Right atrium auricular region (tissue), 2 donors: ENCODE measurements at regions not wholly inside any gene's neighbourhood (a gene's known extent, or its start where the extent isn't known, plus 50 kb on each side); places are given as distances from the start of the nearest gene placed in this dataset.

ENCODE experiments used
- DNase-seq: peaks from one replicate; pipeline ENCODE4 v3.0.0-alpha.2; 2019; ENCODE audit warnings: low spot score
- H3K27ac ChIP-seq, 2 donors: fragments of 200-600 bp; sonication (generic); 1 replicate in 1 of 2; 2 replicates in 1 of 2; pipeline ENCODE4 v1.5.1; 2016 to 2019
- H3K27me3 ChIP-seq, 2 donors: fragments of 200-600 bp; sonication (generic); one replicate each; pipeline versions ENCODE4 v1.5.1 to v1.6.0; 2017 to 2019
- H3K36me3 ChIP-seq: fragments of 200-600 bp; sonication (generic); one replicate; pipeline ENCODE4 v1.5.1; 2016
- H3K4me1 ChIP-seq, 2 donors: fragments of 200-600 bp; sonication (generic); one replicate each; pipeline versions ENCODE4 v1.5.1 to v1.6.0; 2017 to 2019
- H3K4me3 ChIP-seq, 2 donors: fragments of 200-600 bp; sonication (generic); 1 replicate in 1 of 2; 2 replicates in 1 of 2; pipeline ENCODE4 v1.5.1; 2017 to 2019; ENCODE audit warnings: mild to moderate bottlenecking in 1 of 2, moderate library complexity in 1 of 2
- H3K9me3 ChIP-seq, 2 donors: fragments of 200-600 bp; sonication (generic); one replicate each; pipeline ENCODE4 v1.5.1; 2019
- TF ChIP-seq, protein P1 (sequence below), 2 donors: fragments of 200-600 bp; sonication (generic); IDR thresholded peaks; one replicate each; pipeline ENCODE4 v1.5.1; 2019; ENCODE audit warnings: antibody characterized with exemption in 2 of 2

DNA sequence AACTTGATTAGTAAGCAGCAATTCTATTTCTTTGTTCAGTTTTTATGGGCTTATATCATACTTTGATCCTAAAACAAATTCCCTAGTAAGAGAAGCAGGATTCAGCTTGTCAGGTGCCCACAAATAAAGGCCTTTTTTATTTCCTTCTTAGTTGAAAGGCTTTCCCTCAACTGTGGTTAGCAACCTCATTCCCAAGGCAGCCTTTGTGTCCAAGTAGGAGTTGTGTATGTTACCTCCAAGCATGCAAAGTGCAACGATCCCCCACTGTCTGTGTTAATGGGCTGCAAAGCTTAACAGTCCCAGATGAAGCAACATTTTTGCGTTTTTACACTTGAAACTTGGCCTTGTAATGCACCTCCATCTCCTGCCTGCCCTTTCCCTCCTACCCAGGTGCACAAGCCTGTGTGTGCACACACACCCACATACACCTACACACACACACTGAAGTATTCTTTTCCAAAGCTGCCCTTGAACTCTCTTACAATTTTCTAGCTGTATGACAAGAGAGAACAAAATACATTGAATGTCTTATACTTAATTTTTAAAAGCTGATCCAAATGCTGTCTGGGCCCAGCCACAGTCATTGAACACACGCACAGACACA is 278.2 kb downstream of the SNX13 start:
- H3K4me3 ChIP-seq, result no peak overlapping the region
- no peak for DNase-seq
- no peaks in the 10 kb centered on the region for H3K27me3 ChIP-seq
- H3K4me1 ChIP-seq, result no peaks in the 10 kb centered on the region
- H3K27ac ChIP-seq, result no peak overlapping the region
- no peaks in the 10 kb centered on the region for H3K36me3 ChIP-seq
- TF ChIP-seq, protein P1, sequence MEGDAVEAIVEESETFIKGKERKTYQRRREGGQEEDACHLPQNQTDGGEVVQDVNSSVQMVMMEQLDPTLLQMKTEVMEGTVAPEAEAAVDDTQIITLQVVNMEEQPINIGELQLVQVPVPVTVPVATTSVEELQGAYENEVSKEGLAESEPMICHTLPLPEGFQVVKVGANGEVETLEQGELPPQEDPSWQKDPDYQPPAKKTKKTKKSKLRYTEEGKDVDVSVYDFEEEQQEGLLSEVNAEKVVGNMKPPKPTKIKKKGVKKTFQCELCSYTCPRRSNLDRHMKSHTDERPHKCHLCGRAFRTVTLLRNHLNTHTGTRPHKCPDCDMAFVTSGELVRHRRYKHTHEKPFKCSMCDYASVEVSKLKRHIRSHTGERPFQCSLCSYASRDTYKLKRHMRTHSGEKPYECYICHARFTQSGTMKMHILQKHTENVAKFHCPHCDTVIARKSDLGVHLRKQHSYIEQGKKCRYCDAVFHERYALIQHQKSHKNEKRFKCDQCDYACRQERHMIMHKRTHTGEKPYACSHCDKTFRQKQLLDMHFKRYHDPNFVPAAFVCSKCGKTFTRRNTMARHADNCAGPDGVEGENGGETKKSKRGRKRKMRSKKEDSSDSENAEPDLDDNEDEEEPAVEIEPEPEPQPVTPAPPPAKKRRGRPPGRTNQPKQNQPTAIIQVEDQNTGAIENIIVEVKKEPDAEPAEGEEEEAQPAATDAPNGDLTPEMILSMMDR (IDR thresholded peaks at IDR 0.05), result no peak
- H3K9me3 ChIP-seq, result no peaks in the 10 kb centered on the region

GRCh38 chr7:17663061-17663675 is 277.1 kb downstream of the SNX13 start:
- H3K27ac ChIP-seq, result no peak overlapping the region
- no peak overlapping the region for H3K4me3 ChIP-seq
- H3K27me3 ChIP-seq, result no peaks in the 10 kb centered on the region
- no peak for DNase-seq
- TF ChIP-seq, protein P1 (IDR thresholded peaks at IDR 0.05), result no peak
- H3K36me3 ChIP-seq, result no peaks in the 10 kb centered on the region
- H3K4me1 ChIP-seq, result no peaks in the 10 kb centered on the region
- no peaks in the 10 kb centered on the region for H3K9me3 ChIP-seq

DNA sequence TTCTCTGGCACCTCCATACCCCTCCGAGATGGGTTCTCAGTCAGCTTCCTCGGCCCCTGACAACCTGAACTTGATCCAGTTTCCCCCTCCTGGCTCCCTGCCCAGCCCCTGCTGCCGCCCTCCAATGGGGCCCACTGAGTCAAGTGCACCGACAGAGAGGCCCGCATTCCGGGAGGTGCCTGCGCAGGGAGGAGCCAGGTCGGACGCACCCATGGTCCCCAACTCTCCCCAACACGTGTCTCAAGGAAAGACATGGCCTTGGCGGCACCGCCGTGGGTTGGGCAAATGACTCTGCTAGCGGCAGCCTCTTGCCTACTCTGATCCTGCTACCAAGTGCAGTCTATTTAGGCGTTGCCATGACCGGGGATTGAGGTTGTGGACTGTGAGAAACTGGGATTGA is 275.3 kb downstream of the SNX13 start:
- Histone ChIP-seq H3K9me3 (no peaks in the 10 kb centered on the region), H3K27ac (no peak overlapping the region), H3K4me3 (no peak overlapping the region), H3K36me3 (no peaks in the 10 kb centered on the region), H3K27me3 (no peaks in the 10 kb centered on the region), H3K4me1 (no peaks in the 10 kb centered on the region)
- TF ChIP-seq, protein P1 (IDR thresholded peaks at IDR 0.05), result no peak
- no peak for DNase-seq

DNA sequence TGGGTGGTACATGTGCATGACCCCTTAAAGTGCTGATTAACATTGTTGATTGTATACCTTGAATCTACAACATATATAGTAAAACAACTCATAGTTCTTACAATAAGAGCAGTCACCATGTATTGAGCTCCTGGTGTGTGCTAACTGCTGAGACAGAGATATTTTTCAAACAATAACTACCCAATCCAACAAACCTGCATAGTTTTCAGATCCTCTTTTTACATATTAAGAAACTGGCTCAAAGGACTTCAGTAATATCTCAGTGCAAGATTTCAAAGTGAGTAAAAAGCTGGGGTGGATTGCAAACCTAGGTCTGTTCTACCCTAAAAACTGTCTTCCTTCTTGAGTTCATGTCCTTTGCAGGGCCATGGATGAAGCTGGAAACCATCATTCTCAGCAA is 272.2 kb downstream of the SNX13 start:
- TF ChIP-seq, protein P1 (IDR thresholded peaks at IDR 0.05), result no peak
- H3K4me3 ChIP-seq, result no peak overlapping the region
- H3K9me3 ChIP-seq, result no peaks in the 10 kb centered on the region
- no peak overlapping the region for H3K27ac ChIP-seq
- H3K27me3 ChIP-seq, result no peaks in the 10 kb centered on the region
- H3K4me1 ChIP-seq, result no peaks in the 10 kb centered on the region
- H3K36me3 ChIP-seq, result no peaks in the 10 kb centered on the region
- no peak for DNase-seq

DNA sequence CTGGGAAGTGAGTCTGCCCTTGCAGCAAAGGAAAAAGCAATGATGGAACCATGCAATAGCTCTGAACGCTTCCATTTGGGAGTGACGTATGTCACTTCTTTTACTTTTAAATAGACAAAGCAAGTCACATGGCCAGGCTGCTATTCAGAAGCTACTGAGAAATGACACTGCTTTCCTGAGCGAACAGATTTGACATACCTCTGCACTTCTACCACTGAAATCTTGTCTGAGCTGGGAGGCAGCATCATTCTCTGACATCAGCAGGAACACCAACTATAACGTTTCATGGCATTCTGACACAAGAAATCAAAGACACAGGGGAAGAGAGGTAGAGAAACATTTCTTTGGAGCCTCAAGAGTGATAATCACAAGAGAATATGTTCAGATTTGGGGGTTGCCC is 271.1 kb downstream of the SNX13 start:
- TF ChIP-seq, protein P1 (IDR thresholded peaks at IDR 0.05), result no peak

DNA sequence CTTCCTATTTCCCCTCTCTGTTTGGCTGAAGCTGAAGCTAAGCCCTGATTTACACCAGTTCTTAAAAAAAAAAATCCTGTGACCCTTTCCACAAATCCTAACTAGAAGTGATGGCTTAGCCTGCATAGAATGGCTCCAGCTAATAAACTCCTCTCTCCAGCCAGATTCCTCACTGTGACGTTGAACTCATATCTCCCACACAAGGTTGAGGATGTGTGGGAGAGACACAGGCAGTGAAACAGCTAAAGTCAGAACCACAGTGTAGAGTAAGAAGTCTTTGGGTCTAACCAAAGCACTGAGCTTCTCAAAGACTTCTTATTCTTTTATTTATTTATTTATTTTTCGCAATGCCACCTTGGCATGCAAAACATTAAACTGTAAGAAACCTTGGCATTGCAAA is 268.3 kb downstream of the SNX13 start:
- TF ChIP-seq, protein P1 (IDR thresholded peaks at IDR 0.05), result no peak
- H3K36me3 ChIP-seq, result no peaks in the 10 kb centered on the region
- H3K4me1 ChIP-seq, result no peaks in the 10 kb centered on the region
- no peak overlapping the region for H3K27ac ChIP-seq
- no peak for DNase-seq
- no peak overlapping the region for H3K4me3 ChIP-seq
- no peaks in the 10 kb centered on the region for H3K27me3 ChIP-seq
- no peaks in the 10 kb centered on the region for H3K9me3 ChIP-seq

More for the DNA sequence above, 271.1 kb downstream of the SNX13 start:
- H3K27ac ChIP-seq, result no peak overlapping the region
- H3K4me3 ChIP-seq, result no peak overlapping the region
- no peaks in the 10 kb centered on the region for H3K36me3 ChIP-seq
- DNase-seq, result no peak
- no peaks in the 10 kb centered on the region for H3K9me3 ChIP-seq
- no peaks in the 10 kb centered on the region for H3K4me1 ChIP-seq
- no peaks in the 10 kb centered on the region for H3K27me3 ChIP-seq
